Stimulated activated CD8-positive, alpha-beta memory T cell treated with anti-CD3 and anti-CD28 coated beads, Interleukin-7, amount 100 ng/mL, for 48 hours (primary cell): ENCODE measurements at regions not wholly inside any gene's neighbourhood (a gene's known extent, or its start where the extent isn't known, plus 50 kb on each side); places are given as distances from the start of the nearest gene placed in this dataset.

Source experiments
- DNase-seq, 2 donors: peaks; one replicate each; pipeline ENCODE4 v3.0.0-alpha.2; 2020; ENCODE audit warnings: low read depth in 1 of 2; ENCODE audit errors: extremely low read depth in 1 of 2

DNA sequence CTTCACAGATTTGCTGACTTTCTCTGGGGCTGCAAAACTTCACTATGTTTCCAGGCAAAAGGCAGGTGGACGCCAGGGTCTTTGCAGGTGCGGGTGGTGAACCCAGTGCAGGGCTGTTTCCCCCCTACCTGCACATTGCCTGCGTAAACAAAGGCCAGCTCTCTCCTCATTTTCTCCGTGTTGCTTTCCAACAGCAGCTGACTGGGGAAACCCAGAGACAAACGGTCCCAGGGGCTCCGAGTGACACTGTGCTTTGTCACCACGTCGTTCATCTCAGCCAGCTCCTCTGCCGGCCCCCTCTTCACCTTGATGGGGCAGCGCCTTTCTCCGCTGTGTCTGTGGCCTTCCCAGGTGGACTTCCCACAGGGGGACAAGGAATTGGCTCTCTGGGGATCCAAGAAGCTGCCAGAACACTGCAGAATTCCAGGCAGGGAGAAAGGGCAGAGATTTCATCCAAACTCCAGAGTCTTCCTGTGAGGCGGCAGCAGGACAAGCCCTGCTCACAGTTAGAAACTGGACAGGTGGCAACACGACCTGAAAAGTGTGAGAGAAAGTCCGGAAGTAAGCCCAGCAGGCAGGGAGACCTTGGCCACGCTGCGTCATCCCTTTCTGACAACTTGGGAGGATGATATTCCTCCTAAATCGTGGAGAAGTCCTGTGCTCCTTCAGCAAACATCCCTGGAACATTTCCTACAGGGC, 1493.7 kb downstream of the TBC1D22A start:
- no peak for DNase-seq

- DNase-seq = no peak
These were observed 1491.9 kb downstream of the TBC1D22A start for GRCh38 chr22:48254311-48254873.

DNA sequence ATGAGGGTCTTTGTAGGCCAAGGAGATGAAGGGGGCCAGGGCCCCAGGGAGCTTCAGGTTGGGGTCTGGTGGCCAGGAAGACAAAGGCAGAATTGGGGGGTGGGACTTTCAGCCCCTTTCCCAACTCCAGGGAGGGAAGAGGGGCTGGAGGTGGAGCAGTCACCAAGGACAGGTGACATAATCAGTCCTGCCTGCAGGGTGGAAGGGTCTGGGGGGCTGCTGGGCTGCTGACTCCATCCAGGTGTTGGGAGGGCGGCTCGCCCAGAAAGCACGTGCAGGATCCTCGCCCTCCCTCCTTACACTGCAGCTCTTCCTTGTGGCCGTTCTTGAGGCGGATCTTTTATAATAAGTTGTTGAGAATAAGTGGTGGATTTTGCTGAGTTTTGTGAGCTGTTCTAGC, 1491.1 kb downstream of the TBC1D22A start:
- no peak for DNase-seq

DNA sequence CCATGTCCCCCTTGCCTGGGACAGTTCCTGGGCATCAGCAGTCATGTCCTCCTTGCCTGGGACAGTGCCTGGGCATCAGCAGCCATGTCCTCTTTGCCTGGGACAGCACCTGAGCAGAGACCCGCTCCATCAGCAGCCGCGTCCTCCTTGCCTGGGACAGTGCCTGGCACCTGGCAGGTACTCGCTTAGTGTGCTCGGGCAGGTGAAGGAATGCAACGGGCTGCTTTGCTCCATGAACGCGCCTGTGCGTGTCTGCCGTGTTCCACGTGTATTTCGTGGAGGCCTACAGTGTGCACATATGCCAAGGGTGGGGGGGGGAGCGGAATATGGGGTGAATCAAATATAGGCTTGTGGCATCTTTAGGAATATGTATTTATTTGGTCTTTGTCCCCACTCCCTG, 1490.7 kb downstream of the TBC1D22A start:
- DNase-seq = no peak

GRCh38 chr22:48251629-48252028, 1489.2 kb downstream of the TBC1D22A start:
- no peak for DNase-seq

- DNase-seq = no peak
These were observed 1488.6 kb downstream of the TBC1D22A start for GRCh38 chr22:48250937-48251530.

GRCh38 chr22:48250286-48250895, 1487.9 kb downstream of the TBC1D22A start:
- DNase-seq = no peak

- DNase-seq = no peak
These were observed 1487.3 kb downstream of the TBC1D22A start for GRCh38 chr22:48249713-48250268.

- no peak for DNase-seq
These were observed 1486.5 kb downstream of the TBC1D22A start for GRCh38 chr22:48248901-48249455.

GRCh38 chr22:48247829-48248228, 1485.4 kb downstream of the TBC1D22A start:
- no peak for DNase-seq

- no peak for DNase-seq
These were observed 1482.7 kb downstream of the TBC1D22A start for GRCh38 chr22:48245196-48245485.

- DNase-seq = no peak
These were observed 1482.1 kb downstream of the TBC1D22A start for GRCh38 chr22:48244388-48245195.

DNA sequence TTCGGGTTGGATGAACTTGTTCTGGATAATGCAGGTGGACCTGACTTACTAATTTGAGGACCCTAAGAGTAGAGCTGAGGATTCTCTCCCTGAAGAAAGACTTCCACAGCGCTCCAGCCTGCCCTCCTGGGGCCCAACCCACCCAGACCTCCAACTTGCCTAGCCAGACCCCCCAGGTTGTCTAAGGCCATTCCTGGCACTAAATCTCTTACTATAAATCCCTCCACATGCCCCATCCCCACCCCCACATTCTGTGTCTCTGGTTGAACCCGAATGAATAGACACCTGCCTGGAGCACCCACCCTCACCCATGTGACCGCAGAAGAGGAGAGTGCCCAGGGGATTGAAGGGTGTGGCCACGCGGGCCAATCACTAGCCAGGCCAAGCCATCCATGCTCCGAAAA, 1480.0 kb downstream of the TBC1D22A start:
- no peak for DNase-seq

DNA sequence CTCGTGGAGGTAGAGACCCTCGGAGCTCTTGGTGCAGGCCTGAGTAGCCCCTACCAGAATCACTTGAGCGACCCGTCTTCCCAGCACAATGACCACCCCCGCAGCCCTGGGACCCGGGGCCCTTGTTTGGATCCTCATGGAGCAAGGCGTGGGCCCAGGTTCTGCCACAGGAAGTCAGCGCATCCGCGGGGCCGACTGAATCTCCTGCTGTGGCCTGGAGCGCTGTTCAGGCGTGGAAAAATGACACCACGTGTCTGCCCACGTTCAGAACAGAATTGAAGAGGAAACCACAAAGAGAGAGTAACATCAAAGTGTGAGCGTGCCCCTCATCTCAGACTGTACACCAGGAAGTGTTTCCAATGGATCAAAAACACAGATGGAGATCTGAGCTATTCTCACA, 1479.2 kb downstream of the TBC1D22A start:
- no peak for DNase-seq

DNA sequence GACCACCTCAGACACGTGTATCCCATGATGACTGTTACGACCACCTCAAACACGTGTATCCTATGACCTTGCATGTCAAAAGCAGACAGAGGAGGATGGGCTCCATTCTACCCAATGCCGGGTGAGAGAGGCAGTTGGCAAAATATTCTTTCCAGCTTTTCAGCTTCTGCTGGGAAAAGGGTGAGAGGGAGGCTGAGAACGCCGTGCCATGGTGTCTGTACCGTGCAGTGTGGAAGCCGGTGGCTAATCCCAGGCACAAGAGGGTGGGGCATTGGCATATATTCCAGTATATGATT, 1478.4 kb downstream of the TBC1D22A start:
- DNase-seq = no peak

DNA sequence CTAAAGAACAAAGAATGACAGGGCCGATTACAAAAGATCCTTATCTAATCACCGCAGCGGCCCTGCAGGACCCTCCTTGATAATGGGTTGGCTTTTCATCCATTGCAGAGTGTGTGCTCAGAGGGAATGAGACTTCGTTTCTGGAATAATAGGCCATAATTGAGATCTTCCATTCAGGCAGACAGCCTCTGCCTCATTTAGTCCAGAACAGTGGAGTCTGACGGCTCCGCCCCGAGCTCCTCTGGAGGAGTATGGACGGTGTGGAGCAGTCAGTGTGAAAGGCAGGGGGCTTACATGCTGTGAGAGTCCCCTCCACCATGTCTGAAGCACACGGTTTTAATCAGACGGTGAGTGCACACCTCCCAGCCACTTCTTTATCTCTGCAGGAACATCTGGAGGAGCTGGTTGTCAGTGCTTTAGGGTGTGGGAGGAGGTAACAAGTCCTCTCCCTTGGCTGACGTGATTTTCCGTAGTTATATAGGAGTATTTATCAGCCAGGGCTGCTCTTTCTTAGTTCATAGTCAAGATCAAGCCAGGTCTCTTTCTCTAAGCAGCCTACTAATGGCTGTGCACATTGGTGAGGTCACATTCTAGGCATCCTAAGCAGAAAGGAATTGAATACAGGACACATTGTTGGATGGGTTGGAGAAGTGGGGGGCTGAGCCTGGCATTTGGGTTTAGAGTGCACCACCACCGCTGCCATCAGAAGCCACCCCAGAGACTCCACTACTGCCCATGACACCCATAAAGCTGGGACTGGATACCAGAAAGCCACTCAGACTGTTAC, 1477.9 kb downstream of the TBC1D22A start:
- DNase-seq = no peak

DNA sequence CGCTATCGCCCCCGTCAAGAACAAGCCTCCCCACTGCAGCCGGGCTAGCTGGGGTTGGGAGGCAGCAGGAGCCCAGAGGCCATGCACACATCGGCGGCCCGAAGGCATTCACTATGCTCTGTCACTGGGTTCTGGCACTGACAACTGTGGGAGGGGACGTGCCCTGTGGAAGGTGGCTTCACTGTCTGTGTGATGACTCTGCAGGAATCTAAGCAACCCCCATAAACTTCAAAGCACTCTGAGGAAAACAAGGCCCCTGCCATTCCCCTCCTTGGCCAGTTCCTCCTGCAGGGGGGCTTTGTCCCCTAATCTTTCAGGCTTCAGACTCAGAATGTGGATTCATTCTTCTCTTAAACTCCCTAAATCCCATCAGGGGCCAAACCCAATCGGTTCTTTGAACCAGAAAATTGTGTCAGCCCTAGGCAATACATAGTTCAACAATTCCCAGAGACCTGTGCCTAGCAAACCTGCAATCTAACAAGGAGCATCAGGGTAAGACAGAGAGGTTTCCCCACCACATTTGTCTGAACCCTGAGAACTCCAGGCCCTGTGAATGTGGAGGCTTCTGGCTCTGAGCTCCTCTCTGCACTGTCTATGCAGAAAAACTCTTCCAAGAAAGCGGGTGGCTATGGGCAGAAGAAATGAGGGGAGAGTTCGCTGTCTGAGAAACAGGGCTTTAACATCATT, 1477.2 kb downstream of the TBC1D22A start:
- DNase-seq = no peak

DNA sequence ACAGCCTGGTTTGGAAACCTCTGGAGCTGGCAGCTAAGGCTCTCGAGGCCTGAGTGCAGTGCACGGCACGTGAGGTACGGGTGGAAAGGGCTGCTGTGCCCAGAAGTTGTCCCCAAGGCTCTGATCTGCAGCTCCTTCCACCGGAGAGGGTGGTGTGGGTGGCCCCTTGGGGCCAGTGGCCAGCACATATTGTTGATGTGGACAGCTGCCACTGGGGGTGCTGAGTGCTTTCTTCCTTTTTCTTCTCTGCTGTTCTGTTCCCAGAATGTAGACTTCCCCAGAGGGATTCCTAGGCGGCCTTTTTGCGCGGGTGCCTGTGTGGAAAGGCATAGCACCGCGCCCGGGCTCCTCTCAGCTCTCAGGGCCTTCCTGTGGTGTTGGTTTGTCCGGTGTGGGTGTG, 1476.5 kb downstream of the TBC1D22A start:
- no peak for DNase-seq

- DNase-seq = no peak
These were observed 1476.0 kb downstream of the TBC1D22A start for GRCh38 chr22:48238284-48238915.
